ENCODE measurements at regions not wholly inside any gene's neighbourhood (a gene's known extent, or its start where the extent isn't known, plus 50 kb on each side); places are given as distances from the start of the nearest gene placed in this dataset.

GRCh38 chr2:238502088-238502810 lies 75.5 kb downstream of the ASB1 start:
- Histone ChIP-seq H3K27me3 (0 out of 22 replicates have a peak, but pooled peaks cover 0 to 6% (median 0%) of the 10 kb centered on the region in 11 experiments), H3K4me3 (no peak overlapping the region), H3K4me2 (no peak overlapping the region), H3K9ac (no peak overlapping the region), H3K27ac (no peak overlapping the region), H3K9me3 (replicated peaks in 1 of 11) (peaks cover 0 to 8% (median 0%) of the 10 kb centered on the region in 11 experiments; a peak in 6 of 22 replicates), H3K4me1 (peaks cover 19 to 79% (median 69%) of the 10 kb centered on the region in 10 experiments), H3K36me3 (no peaks in the 10 kb centered on the region), H4K20me1 (no peaks in the 10 kb centered on the region)
- TF ChIP-seq Cebpa-rat (IDR thresholded peaks at IDR 0.05) = no peak

- no peak overlapping the region for H3K9ac ChIP-seq
- no peak overlapping the region for H3K4me3 ChIP-seq
- no peak overlapping the region for H3K27ac ChIP-seq
- peak overlapping the region in 6 of 11 experiments; percentile 73 to 85 (median 78); a peak in 8 of 22 replicates for H3K4me2 ChIP-seq
- TF ChIP-seq Cebpa-rat (IDR thresholded peaks at IDR 0.05) = no peak
- peaks cover 0 to 8% (median 0%) of the 10 kb centered on the region in 11 experiments; a peak in 6 of 22 replicates for H3K9me3 ChIP-seq (replicated peaks in 1 of 11)
- no peaks in the 10 kb centered on the region for H4K20me1 ChIP-seq
- peaks cover 19 to 78% (median 64%) of the 10 kb centered on the region in 10 experiments for H3K4me1 ChIP-seq
- no peaks in the 10 kb centered on the region for H3K36me3 ChIP-seq
- H3K27me3 ChIP-seq = 0 out of 22 replicates have a peak, but pooled peaks cover 0 to 6% (median 0%) of the 10 kb centered on the region in 11 experiments
These were observed 76.4 kb downstream of the ASB1 start for GRCh38 chr2:238502956-238503791.

- no peaks in the 10 kb centered on the region for H3K27me3 ChIP-seq
These were observed 77.6 kb downstream of the ASB1 start for GRCh38 chr2:238504181-238504931.

GRCh38 chr2:238505119-238505891 lies 78.6 kb downstream of the ASB1 start:
- TF ChIP-seq Cebpa-rat (IDR thresholded peaks at IDR 0.05) = no peak
- Histone ChIP-seq H3K9me3 (replicated peaks in 1 of 11) (peaks cover 0 to 8% (median 0%) of the 10 kb centered on the region in 11 experiments; a peak in 6 of 22 replicates), H3K4me1 (peaks cover 13 to 74% (median 54%) of the 10 kb centered on the region in 10 experiments), H3K9ac (peak overlapping the region in 8 of 11 experiments; percentile 10 to 67 (median 54); a peak in 14 of 22 replicates), H3K4me3 (peak overlapping the region in 5 of 10 experiments; percentile 5 to 46 (median 13); a peak in 4 of 20 replicates), H3K4me2 (peak overlapping the region; percentile 46 to 85 (median 79)), H3K36me3 (no peaks in the 10 kb centered on the region), H3K27ac (peak overlapping the region in 9 of 11 experiments; percentile 35 to 74 (median 62); a peak in 18 of 22 replicates), H3K27me3 (no peaks in the 10 kb centered on the region), H4K20me1 (no peaks in the 10 kb centered on the region)

More at GRCh38 chr2:238504181-238504931, 77.6 kb downstream of the ASB1 start:
- Histone ChIP-seq H3K9ac (peak overlapping the region in 2 of 11 experiments; percentile 17 to 59; a peak in 2 of 22 replicates), H3K9me3 (replicated peaks in 1 of 11) (peaks cover 0 to 8% (median 0%) of the 10 kb centered on the region in 11 experiments; a peak in 6 of 22 replicates), H3K4me1 (peaks cover 13 to 75% (median 61%) of the 10 kb centered on the region in 10 experiments), H4K20me1 (no peaks in the 10 kb centered on the region), H3K4me3 (0 out of 20 replicates have a peak overlapping the region, but pooled peaks of 2 of the 10 experiments have one; percentile 5 to 46), H3K36me3 (no peaks in the 10 kb centered on the region), H3K27ac (peak overlapping the region in 6 of 11 experiments; percentile 46 to 74 (median 72); a peak in 11 of 22 replicates), H3K4me2 (peak overlapping the region in 10 of 11 experiments; percentile 46 to 85 (median 80); a peak in 20 of 22 replicates)
- TF ChIP-seq Cebpa-rat (IDR thresholded peaks at IDR 0.05) = no peak

GRCh38 chr2:238505892-238506280 lies 79.2 kb downstream of the ASB1 start:
- H3K27me3 ChIP-seq = no peaks in the 10 kb centered on the region
- peak overlapping the region in 1 of 10 experiments; percentile 46; a peak in 1 of 20 replicates for H3K4me3 ChIP-seq
- no peak for TF ChIP-seq Cebpa-rat (IDR thresholded peaks at IDR 0.05)
- peak overlapping the region in 1 of 11 experiments; percentile 59; a peak in 1 of 22 replicates for H3K9ac ChIP-seq
- no peaks in the 10 kb centered on the region for H4K20me1 ChIP-seq
- H3K9me3 ChIP-seq (replicated peaks in 1 of 11) = peaks cover 0 to 8% (median 0%) of the 10 kb centered on the region in 11 experiments; a peak in 6 of 22 replicates
- H3K27ac ChIP-seq = peak overlapping the region in 4 of 11 experiments; percentile 35 to 74 (median 72); a peak in 9 of 22 replicates
- H3K4me1 ChIP-seq = peaks cover 13 to 76% (median 54%) of the 10 kb centered on the region in 10 experiments
- H3K4me2 ChIP-seq = peak overlapping the region; percentile 46 to 85 (median 79); a peak in 20 of 22 replicates
- no peaks in the 10 kb centered on the region for H3K36me3 ChIP-seq

GRCh38 chr2:238506371-238507068 lies 79.8 kb downstream of the ASB1 start:
- Histone ChIP-seq H3K36me3 (no peaks in the 10 kb centered on the region), H3K4me3 (no peak overlapping the region), H3K9ac (no peak overlapping the region), H3K9me3 (replicated peaks in 1 of 11) (peaks cover 0 to 8% (median 0%) of the 10 kb centered on the region in 11 experiments; a peak in 6 of 22 replicates), H3K27ac (peak overlapping the region in 1 of 11 experiments; percentile 73; a peak in 2 of 22 replicates), H3K4me1 (peaks cover 13 to 78% (median 55%) of the 10 kb centered on the region in 10 experiments), H3K4me2 (peak overlapping the region in 9 of 11 experiments; percentile 73 to 85 (median 80); a peak in 17 of 22 replicates), H3K27me3 (no peaks in the 10 kb centered on the region), H4K20me1 (no peaks in the 10 kb centered on the region)
- no peak for TF ChIP-seq Cebpa-rat (IDR thresholded peaks at IDR 0.05)

GRCh38 chr2:238507836-238508235 lies 81.1 kb downstream of the ASB1 start:
- Histone ChIP-seq H3K27me3 (no peaks in the 10 kb centered on the region), H3K4me1 (peaks cover 13 to 83% (median 55%) of the 10 kb centered on the region in 10 experiments), H3K27ac (no peak overlapping the region), H3K4me3 (no peak overlapping the region), H3K9ac (no peak overlapping the region), H4K20me1 (no peaks in the 10 kb centered on the region), H3K36me3 (no peaks in the 10 kb centered on the region), H3K4me2 (peak overlapping the region in 2 of 11 experiments; percentile 78 to 85; a peak in 3 of 22 replicates), H3K9me3 (replicated peaks in 1 of 11) (peaks cover 0 to 8% (median 0%) of the 10 kb centered on the region in 11 experiments; a peak in 6 of 22 replicates)
- no peak for TF ChIP-seq Cebpa-rat (IDR thresholded peaks at IDR 0.05)

All from BLaER1 treated with 17β-estradiol and CSF1 and Interleukin-3, amounts not matched to agents 10 nM and 100 nM (cell line).